HG02884 (cell line): ENCODE measurements at regions not wholly inside any gene's neighbourhood (a gene's known extent, or its start where the extent isn't known, plus 50 kb on each side); places are given as distances from the start of the nearest gene placed in this dataset.
"Not testable (repeated sequence)": the region's sequence is repeated elsewhere in the genome, so short reads cannot be mapped to it uniquely, and the experiment has no call there.

Experiments
- ATAC-seq: cut with Tn5 transposase; IDR thresholded peaks from one replicate; pipeline ENCODE4 v1.9.1; 2021; ENCODE audit warnings: mild to moderate bottlenecking, moderate library complexity; ENCODE audit not compliant: unreplicated experiment

- ATAC-seq: no peak
Observed at GRCh38 chr2:88913280-88913679, 221.8 kb downstream of the RPIA start.

- ATAC-seq: no peak
Observed at GRCh38 chr2:88919087-88919738, 227.7 kb downstream of the RPIA start.

GRCh38 chr2:88920399-88920798, 228.9 kb downstream of the RPIA start:
- ATAC-seq: not testable (repeated sequence)

- ATAC-seq: no peak
Observed at GRCh38 chr2:88924533-88924932, 233.1 kb downstream of the RPIA start.

- ATAC-seq: no peak
Observed at GRCh38 chr2:88925770-88926462, 234.4 kb downstream of the RPIA start.

- no peak for ATAC-seq
Observed at GRCh38 chr2:88927128-88927527, 235.7 kb downstream of the RPIA start.

GRCh38 chr2:88930659-88931058, 239.2 kb downstream of the RPIA start:
- ATAC-seq: no peak

- no peak for ATAC-seq
Observed at GRCh38 chr2:88932686-88933085, 241.2 kb downstream of the RPIA start.

GRCh38 chr2:88933091-88933490, 241.6 kb downstream of the RPIA start:
- ATAC-seq: no peak

- ATAC-seq: no peak
Observed at GRCh38 chr2:88933980-88934379, 242.5 kb downstream of the RPIA start.

- ATAC-seq: not testable (repeated sequence)
Observed at GRCh38 chr2:88941178-88941577, 249.7 kb downstream of the RPIA start.

- ATAC-seq: no peak
Observed at GRCh38 chr2:88942798-88943197, 251.3 kb downstream of the RPIA start.

GRCh38 chr2:88949336-88949735, 257.9 kb downstream of the RPIA start:
- ATAC-seq: no peak

- ATAC-seq: no peak
Observed at GRCh38 chr2:88950010-88950409, 258.5 kb downstream of the RPIA start.

GRCh38 chr2:88955607-88956006, 264.1 kb downstream of the RPIA start:
- ATAC-seq: no peak

- ATAC-seq: no peak
Observed at GRCh38 chr2:88959480-88960204, 268.2 kb downstream of the RPIA start.

- ATAC-seq: not testable (repeated sequence)
Observed at GRCh38 chr2:88961323-88961722, 269.9 kb downstream of the RPIA start.

GRCh38 chr2:88967844-88968243, 276.4 kb downstream of the RPIA start:
- no peak for ATAC-seq

- ATAC-seq: not testable (repeated sequence)
Observed at GRCh38 chr2:88978011-88978410, 286.5 kb downstream of the RPIA start.

GRCh38 chr2:88978446-88978845, 287.0 kb downstream of the RPIA start:
- not testable (repeated sequence) for ATAC-seq

- not testable (repeated sequence) for ATAC-seq
Observed at GRCh38 chr2:88984079-88984478, 292.6 kb downstream of the RPIA start.
